WTC11 (cell line): ENCODE measurements at regions not wholly inside any gene's neighbourhood (a gene's known extent, or its start where the extent isn't known, plus 50 kb on each side); places are given as distances from the start of the nearest gene placed in this dataset.

Experiments
- ATAC-seq: fragments of 200-7000 bp; cut with Tn5 transposase; 2 replicates; pipeline ENCODE4 v1.10.0; 2021; ENCODE audit warnings: mild to moderate bottlenecking, moderate library complexity
- CTCF ChIA-PET: fragments of 300-600 bp; sonication (Branson Sonifier 250); formaldehyde crosslinking; loops from one replicate; lab custom pipeline; 2021; ENCODE audit warnings: antibody characterized with exemption; lab: Charles Lee
- POLR2A ChIA-PET: fragments of 350-600 bp; sonication (Branson Sonifier 250); formaldehyde crosslinking; loops from one replicate; lab custom pipeline; 2021; ENCODE audit warnings: antibody characterized with exemption; lab: Charles Lee
- DNase-seq: peaks from one replicate; pipeline ENCODE4 v3.0.0; 2021; ENCODE audit warnings: low spot score
- H3K27ac Mint-ChIP-seq: 2 replicates; pipeline ENCODE4 v1.8.0; 2021; ENCODE audit warnings: mixed read lengths
- H3K27me3 Mint-ChIP-seq: 2 replicates; pipeline ENCODE4 v1.8.0; 2021; ENCODE audit warnings: low read depth, mild to moderate bottlenecking, moderate library complexity, mixed read lengths
- H3K36me3 Mint-ChIP-seq: 2 replicates; pipeline ENCODE4 v1.8.0; 2021; ENCODE audit warnings: mixed read lengths
- H3K4me1 Mint-ChIP-seq: 2 replicates; pipeline ENCODE4 v1.8.0; 2022; ENCODE audit warnings: mixed read lengths
- H3K4me3 Mint-ChIP-seq: 2 replicates; pipeline ENCODE4 v1.8.0; 2021; ENCODE audit warnings: mild to moderate bottlenecking, moderate library complexity, mixed read lengths
- H3K9me3 Mint-ChIP-seq: 2 replicates; pipeline ENCODE4 v1.8.0; 2021; ENCODE audit warnings: mixed read lengths
- AFF4 ChIP-seq: sonication (generic); formaldehyde crosslinking; IDR thresholded peaks from 2 replicates; pipeline ENCODE4 v1.8.1; 2023; ENCODE audit warnings: mild to moderate bottlenecking, missing genetic modification reagents, borderline replicate concordance
- E2F1 ChIP-seq: sonication (generic); formaldehyde crosslinking; IDR thresholded peaks from 2 replicates; pipeline ENCODE4 v1.8.0; 2022; ENCODE audit warnings: mild to moderate bottlenecking, missing genetic modification reagents
- GTF2I ChIP-seq: fragments of 250-450 bp; sonication (Bioruptor Pico); conservative IDR thresholded peaks from 2 replicates; pipeline ENCODE4 v1.4.0; 2021; ENCODE audit warnings: mild to moderate bottlenecking
- MYBL2 ChIP-seq: sonication (generic); formaldehyde crosslinking; IDR thresholded peaks from 2 replicates; pipeline ENCODE4 v1.8.1; 2023; ENCODE audit warnings: mild to moderate bottlenecking, moderate library complexity, missing genetic modification reagents
- NR3C1 ChIP-seq: sonication (generic); formaldehyde crosslinking; conservative IDR thresholded peaks from 2 replicates; pipeline ENCODE4 v1.8.1; 2023; ENCODE audit warnings: low read depth, mild to moderate bottlenecking, missing genetic modification reagents
- OVOL2 ChIP-seq: fragments of 250-450 bp; sonication (Bioruptor Pico); IDR thresholded peaks from 2 replicates; pipeline ENCODE4 v1.9.0; 2021; ENCODE audit warnings: mild to moderate bottlenecking, borderline replicate concordance
- TCF7 ChIP-seq: sonication (generic); formaldehyde crosslinking; IDR thresholded peaks from 2 replicates; pipeline ENCODE4 v1.8.0; 2022; ENCODE audit warnings: mild to moderate bottlenecking, low read depth, missing genetic modification reagents, moderate library complexity
- ZBTB43 ChIP-seq: sonication (generic); formaldehyde crosslinking; IDR thresholded peaks from 2 replicates; pipeline ENCODE4 v1.8.1; 2023; ENCODE audit warnings: mild to moderate bottlenecking, missing genetic modification reagents
- ZNF317 ChIP-seq: sonication (generic); formaldehyde crosslinking; IDR thresholded peaks from 2 replicates; pipeline ENCODE4 v1.8.1; 2023; ENCODE audit warnings: low read depth, mild to moderate bottlenecking, moderate library complexity, missing genetic modification reagents, borderline replicate concordance
- ZNF423 ChIP-seq: fragments of 250-450 bp; sonication (Bioruptor Pico); IDR thresholded peaks from 2 replicates; pipeline ENCODE4 v2.1.2; 2022; ENCODE audit warnings: mild to moderate bottlenecking, moderate library complexity
- TF ChIP-seq, protein P1 (sequence below): sonication (generic); formaldehyde crosslinking; conservative IDR thresholded peaks from 2 replicates; pipeline ENCODE4 v1.8.1; 2022; ENCODE audit warnings: mild to moderate bottlenecking, missing genetic modification reagents
- TF ChIP-seq, protein P2 (sequence below): sonication (generic); formaldehyde crosslinking; IDR thresholded peaks from 2 replicates; pipeline ENCODE4 v1.8.0; 2022; ENCODE audit warnings: mild to moderate bottlenecking, missing genetic modification reagents
- TF ChIP-seq, protein P3 (sequence below): sonication (generic); formaldehyde crosslinking; IDR thresholded peaks from 2 replicates; pipeline ENCODE4 v1.8.1; 2023; ENCODE audit warnings: mild to moderate bottlenecking, missing genetic modification reagents, moderate library complexity
- TF ChIP-seq, protein P4 (sequence below): sonication (generic); formaldehyde crosslinking; IDR thresholded peaks from 2 replicates; pipeline ENCODE4 v1.8.1; 2022; ENCODE audit warnings: missing genetic modification reagents, borderline replicate concordance

GRCh38 chr13:53920916-53921315 is 892.3 kb downstream of the OLFM4 start (continued):
- TF ChIP-seq, protein P1, sequence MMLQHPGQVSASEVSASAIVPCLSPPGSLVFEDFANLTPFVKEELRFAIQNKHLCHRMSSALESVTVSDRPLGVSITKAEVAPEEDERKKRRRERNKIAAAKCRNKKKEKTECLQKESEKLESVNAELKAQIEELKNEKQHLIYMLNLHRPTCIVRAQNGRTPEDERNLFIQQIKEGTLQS (CRISPR knock-in tag): no peak
- TF ChIP-seq MYBL2 (CRISPR knock-in tag) (no peak), ZNF423 (CRISPR knock-in tag) (no peak)

- ChIA-PET POLR2A (no interaction called here), CTCF (no interaction called here)
- no peaks in the 10 kb centered on the region for H3K9me3 Mint-ChIP-seq
- H3K27ac Mint-ChIP-seq: no peak overlapping the region
- no peaks in the 10 kb centered on the region for H3K36me3 Mint-ChIP-seq
- ATAC-seq (peak; percentile 30), DNase-seq (no peak)
- TF ChIP-seq ZNF317 (CRISPR knock-in tag): no peak
- H3K27me3 Mint-ChIP-seq: no peaks in the 10 kb centered on the region
- no peak overlapping the region for H3K4me3 Mint-ChIP-seq
- no peaks in the 10 kb centered on the region for H3K4me1 Mint-ChIP-seq
Measured at GRCh38 chr13:53921473-53921872, 892.9 kb downstream of the OLFM4 start.

DNA sequence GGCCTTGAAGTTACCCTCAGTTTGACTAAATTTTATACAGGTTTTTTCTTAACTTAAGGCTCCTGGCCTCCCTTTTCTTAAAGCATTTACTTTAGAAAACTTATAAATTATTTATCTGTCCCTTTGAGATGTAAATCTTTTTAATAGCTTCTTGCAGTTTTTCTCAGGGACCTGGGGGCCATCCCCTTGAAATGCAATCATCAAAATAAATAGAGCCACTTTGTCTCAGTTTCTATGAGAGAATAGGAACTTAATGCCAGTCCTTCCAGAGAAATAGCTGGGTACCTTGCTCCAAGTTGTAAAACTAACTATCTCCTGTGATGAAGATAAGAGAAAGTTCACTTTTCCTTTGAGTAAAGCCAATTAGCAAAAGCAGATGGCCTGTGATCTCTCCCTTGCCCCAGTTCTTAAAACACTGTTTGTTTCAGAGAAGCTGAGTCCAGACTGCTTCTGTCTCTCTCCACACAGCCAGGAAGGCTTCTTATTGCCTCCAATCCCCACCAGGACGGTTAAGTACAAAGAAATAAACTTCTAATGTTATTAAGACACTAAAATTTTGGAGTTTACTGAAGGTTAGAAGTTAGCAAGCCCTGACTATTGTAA is 913.1 kb downstream of the OLFM4 start:
- DNase-seq (no peak), ATAC-seq (peak; percentile 65)
- TF ChIP-seq AFF4 (CRISPR knock-in tag) (no peak), ZBTB43 (CRISPR knock-in tag) (no peak), GTF2I (CRISPR knock-in tag) (no peak), E2F1 (CRISPR knock-in tag) (no peak), OVOL2 (CRISPR knock-in tag) (no peak), TCF7 (CRISPR knock-in tag) (no peak), NR3C1 (CRISPR knock-in tag) (no peak)
- TF ChIP-seq, protein P2, sequence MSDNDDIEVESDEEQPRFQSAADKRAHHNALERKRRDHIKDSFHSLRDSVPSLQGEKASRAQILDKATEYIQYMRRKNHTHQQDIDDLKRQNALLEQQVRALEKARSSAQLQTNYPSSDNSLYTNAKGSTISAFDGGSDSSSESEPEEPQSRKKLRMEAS: no peak
- TF ChIP-seq, protein P3, sequence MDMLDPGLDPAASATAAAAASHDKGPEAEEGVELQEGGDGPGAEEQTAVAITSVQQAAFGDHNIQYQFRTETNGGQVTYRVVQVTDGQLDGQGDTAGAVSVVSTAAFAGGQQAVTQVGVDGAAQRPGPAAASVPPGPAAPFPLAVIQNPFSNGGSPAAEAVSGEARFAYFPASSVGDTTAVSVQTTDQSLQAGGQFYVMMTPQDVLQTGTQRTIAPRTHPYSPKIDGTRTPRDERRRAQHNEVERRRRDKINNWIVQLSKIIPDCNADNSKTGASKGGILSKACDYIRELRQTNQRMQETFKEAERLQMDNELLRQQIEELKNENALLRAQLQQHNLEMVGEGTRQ (CRISPR knock-in tag): no peak
- TF ChIP-seq, protein P4, sequence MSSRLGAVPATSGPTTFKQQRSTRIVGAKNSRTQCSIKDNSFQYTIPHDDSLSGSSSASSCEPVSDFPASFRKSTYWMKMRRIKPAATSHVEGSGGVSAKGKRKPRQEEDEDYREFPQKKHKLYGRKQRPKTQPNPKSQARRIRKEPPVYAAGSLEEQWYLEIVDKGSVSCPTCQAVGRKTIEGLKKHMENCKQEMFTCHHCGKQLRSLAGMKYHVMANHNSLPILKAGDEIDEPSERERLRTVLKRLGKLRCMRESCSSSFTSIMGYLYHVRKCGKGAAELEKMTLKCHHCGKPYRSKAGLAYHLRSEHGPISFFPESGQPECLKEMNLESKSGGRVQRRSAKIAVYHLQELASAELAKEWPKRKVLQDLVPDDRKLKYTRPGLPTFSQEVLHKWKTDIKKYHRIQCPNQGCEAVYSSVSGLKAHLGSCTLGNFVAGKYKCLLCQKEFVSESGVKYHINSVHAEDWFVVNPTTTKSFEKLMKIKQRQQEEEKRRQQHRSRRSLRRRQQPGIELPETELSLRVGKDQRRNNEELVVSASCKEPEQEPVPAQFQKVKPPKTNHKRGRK (CRISPR knock-in tag): no peak
- CTCF ChIA-PET: interaction anchor here (0.9 to 1.2 kb wide), 4 partner anchors 159 to 1303 kb away, joined by 3 to 5 read pairs (median 3); no protein-coding TSS in a partner anchor
- Mint-ChIP-seq H3K27me3 (peaks cover 46% of the 10 kb centered on the region), H3K9me3 (no peaks in the 10 kb centered on the region), H3K4me3 (no peak overlapping the region), H3K27ac (no peak overlapping the region), H3K36me3 (no peaks in the 10 kb centered on the region), H3K4me1 (peaks cover 19% of the 10 kb centered on the region)
- POLR2A ChIA-PET: interaction anchor here (0.7 kb wide), 1 partner anchor 12 kb away, joined by 3 read pairs; no protein-coding TSS in a partner anchor
